ENCODE measurements at regions not wholly inside any gene's neighbourhood (a gene's known extent, or its start where the extent isn't known, plus 50 kb on each side); places are given as distances from the start of the nearest gene placed in this dataset.

GRCh38 chr4:115418635-115419396 is 305.4 kb upstream of the NDST4 start:
- Histone ChIP-seq H2BK5ac (ENCODE audit: insufficient read length, low read length) (no peak overlapping the region), H2AFZ (ENCODE audit: low read length) (no peak overlapping the region)

More at GRCh38 chr4:115418635-115419396, 305.4 kb upstream of the NDST4 start:
- Histone ChIP-seq H2BK12ac (ENCODE audit: insufficient read length, low read depth, low read length) (no peak overlapping the region), H3K4ac (ENCODE audit: low read depth, low read length) (no peak overlapping the region), H3K27me3 (ENCODE audit: insufficient read depth, low read length) (no peaks in the 10 kb centered on the region), H4K5ac (ENCODE audit: insufficient read length, low read depth, low read length) (no peak overlapping the region), H2BK20ac (ENCODE audit: low read depth, low read length, poor library complexity, severe bottlenecking) (no peak overlapping the region), H3K18ac (ENCODE audit: insufficient read length, low read depth, low read length) (no peak overlapping the region), H3K9me3 (ENCODE audit: control insufficient read depth, low read depth, low read length) (peaks cover 12% of the 10 kb centered on the region), H3K79me1 (ENCODE audit: insufficient read depth, low read depth, low read length, poor library complexity, severe bottlenecking) (no peaks in the 10 kb centered on the region), H3K23ac (ENCODE audit: insufficient read length, low read depth, low read length) (no peak overlapping the region), H3K56ac (ENCODE audit: insufficient read length, low read depth, low read length) (no peak overlapping the region), H4K91ac (ENCODE audit: insufficient read length, low read depth, low read length) (no peak overlapping the region), H3T11ph (ENCODE audit: low read length) (no peak overlapping the region), H3K27ac (ENCODE audit: insufficient read length, low read depth, low read length) (no peak overlapping the region), H2BK15ac (ENCODE audit: low read depth, low read length) (no peak overlapping the region), H4K8ac (replicated peaks; ENCODE audit: insufficient read length, low read depth, low read length) (no peak overlapping the region), H3K4me2 (ENCODE audit: insufficient read depth, insufficient read length, low read length) (no peak overlapping the region), H4K20me1 (ENCODE audit: control insufficient read depth, insufficient read depth, insufficient read length) (no peaks in the 10 kb centered on the region), H3K9ac (ENCODE audit: extremely low read depth, insufficient read length, low read length) (no peak overlapping the region), H3K79me2 (ENCODE audit: insufficient read depth, low read length) (no peaks in the 10 kb centered on the region), H3K23me2 (ENCODE audit: insufficient read length, low read depth, low read length, poor library complexity, severe bottlenecking) (no peaks in the 10 kb centered on the region), H3K4me1 (ENCODE audit: insufficient read depth, low read length) (no peaks in the 10 kb centered on the region), H2AK5ac (ENCODE audit: insufficient read length, low read length) (no peak overlapping the region), H3K14ac (ENCODE audit: insufficient read depth, low read length) (no peak overlapping the region), H2BK120ac (ENCODE audit: low read depth, low read length, poor library complexity, severe bottlenecking) (no peak overlapping the region)
- Mint-ChIP-seq H3K27me3 (ENCODE audit: low read depth) (no peaks in the 10 kb centered on the region), H3K36me3 (ENCODE audit: insufficient read depth in 1 of 3, low read depth in 3 of 3) (peaks cover 23 to 43% (median 26%) of the 10 kb centered on the region in 3 experiments), H3K27ac (peak overlapping the region; percentile 5 to 58 (median 7); a peak in 3 of 7 replicates), H3K4me3 (no peak overlapping the region), H3K4me1 (peaks cover 5 to 9% of the 10 kb centered on the region in 2 experiments; a peak in 3 of 4 replicates), H3K9me3 (peaks cover 30 to 35% of the 10 kb centered on the region in 2 experiments)
- peak; percentile 35 for DNase-seq
- TF ChIP-seq, protein P1, sequence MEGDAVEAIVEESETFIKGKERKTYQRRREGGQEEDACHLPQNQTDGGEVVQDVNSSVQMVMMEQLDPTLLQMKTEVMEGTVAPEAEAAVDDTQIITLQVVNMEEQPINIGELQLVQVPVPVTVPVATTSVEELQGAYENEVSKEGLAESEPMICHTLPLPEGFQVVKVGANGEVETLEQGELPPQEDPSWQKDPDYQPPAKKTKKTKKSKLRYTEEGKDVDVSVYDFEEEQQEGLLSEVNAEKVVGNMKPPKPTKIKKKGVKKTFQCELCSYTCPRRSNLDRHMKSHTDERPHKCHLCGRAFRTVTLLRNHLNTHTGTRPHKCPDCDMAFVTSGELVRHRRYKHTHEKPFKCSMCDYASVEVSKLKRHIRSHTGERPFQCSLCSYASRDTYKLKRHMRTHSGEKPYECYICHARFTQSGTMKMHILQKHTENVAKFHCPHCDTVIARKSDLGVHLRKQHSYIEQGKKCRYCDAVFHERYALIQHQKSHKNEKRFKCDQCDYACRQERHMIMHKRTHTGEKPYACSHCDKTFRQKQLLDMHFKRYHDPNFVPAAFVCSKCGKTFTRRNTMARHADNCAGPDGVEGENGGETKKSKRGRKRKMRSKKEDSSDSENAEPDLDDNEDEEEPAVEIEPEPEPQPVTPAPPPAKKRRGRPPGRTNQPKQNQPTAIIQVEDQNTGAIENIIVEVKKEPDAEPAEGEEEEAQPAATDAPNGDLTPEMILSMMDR (conservative IDR thresholded peaks at IDR 0.05), result no peak
- no CpG with 5 or more reads among the region's 8 CpGs for WGBS (ENCODE audit: extremely low coverage, insufficient read length, low lambda C conversion rate)
